ENCODE measurements at regions not wholly inside any gene's neighbourhood (a gene's known extent, or its start where the extent isn't known, plus 50 kb on each side); places are given as distances from the start of the nearest gene placed in this dataset.

- TF ChIP-seq FOXP1 (CRISPR knock-in tag; IDR thresholded peaks at IDR 0.05; ENCODE audit: borderline replicate concordance) (no peak), MAX (CRISPR knock-in tag; IDR thresholded peaks at IDR 0.05) (no peak), ZNF423 (CRISPR knock-in tag; IDR thresholded peaks at IDR 0.05) (no peak), NR3C1 (CRISPR knock-in tag; conservative IDR thresholded peaks at IDR 0.05; ENCODE audit: low read depth) (no peak), SP1 (CRISPR knock-in tag; conservative IDR thresholded peaks at IDR 0.05) (no peak), FOXP4 (CRISPR knock-in tag; IDR thresholded peaks at IDR 0.05) (no peak), EMX1 (CRISPR knock-in tag; IDR thresholded peaks at IDR 0.05) (no peak)
- TF ChIP-seq, protein P1, sequence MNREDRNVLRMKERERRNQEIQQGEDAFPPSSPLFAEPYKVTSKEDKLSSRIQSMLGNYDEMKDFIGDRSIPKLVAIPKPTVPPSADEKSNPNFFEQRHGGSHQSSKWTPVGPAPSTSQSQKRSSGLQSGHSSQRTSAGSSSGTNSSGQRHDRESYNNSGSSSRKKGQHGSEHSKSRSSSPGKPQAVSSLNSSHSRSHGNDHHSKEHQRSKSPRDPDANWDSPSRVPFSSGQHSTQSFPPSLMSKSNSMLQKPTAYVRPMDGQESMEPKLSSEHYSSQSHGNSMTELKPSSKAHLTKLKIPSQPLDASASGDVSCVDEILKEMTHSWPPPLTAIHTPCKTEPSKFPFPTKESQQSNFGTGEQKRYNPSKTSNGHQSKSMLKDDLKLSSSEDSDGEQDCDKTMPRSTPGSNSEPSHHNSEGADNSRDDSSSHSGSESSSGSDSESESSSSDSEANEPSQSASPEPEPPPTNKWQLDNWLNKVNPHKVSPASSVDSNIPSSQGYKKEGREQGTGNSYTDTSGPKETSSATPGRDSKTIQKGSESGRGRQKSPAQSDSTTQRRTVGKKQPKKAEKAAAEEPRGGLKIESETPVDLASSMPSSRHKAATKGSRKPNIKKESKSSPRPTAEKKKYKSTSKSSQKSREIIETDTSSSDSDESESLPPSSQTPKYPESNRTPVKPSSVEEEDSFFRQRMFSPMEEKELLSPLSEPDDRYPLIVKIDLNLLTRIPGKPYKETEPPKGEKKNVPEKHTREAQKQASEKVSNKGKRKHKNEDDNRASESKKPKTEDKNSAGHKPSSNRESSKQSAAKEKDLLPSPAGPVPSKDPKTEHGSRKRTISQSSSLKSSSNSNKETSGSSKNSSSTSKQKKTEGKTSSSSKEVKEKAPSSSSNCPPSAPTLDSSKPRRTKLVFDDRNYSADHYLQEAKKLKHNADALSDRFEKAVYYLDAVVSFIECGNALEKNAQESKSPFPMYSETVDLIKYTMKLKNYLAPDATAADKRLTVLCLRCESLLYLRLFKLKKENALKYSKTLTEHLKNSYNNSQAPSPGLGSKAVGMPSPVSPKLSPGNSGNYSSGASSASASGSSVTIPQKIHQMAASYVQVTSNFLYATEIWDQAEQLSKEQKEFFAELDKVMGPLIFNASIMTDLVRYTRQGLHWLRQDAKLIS (CRISPR knock-in tag; IDR thresholded peaks at IDR 0.05; ENCODE audit: borderline replicate concordance) = no peak
- TF ChIP-seq, protein P2, sequence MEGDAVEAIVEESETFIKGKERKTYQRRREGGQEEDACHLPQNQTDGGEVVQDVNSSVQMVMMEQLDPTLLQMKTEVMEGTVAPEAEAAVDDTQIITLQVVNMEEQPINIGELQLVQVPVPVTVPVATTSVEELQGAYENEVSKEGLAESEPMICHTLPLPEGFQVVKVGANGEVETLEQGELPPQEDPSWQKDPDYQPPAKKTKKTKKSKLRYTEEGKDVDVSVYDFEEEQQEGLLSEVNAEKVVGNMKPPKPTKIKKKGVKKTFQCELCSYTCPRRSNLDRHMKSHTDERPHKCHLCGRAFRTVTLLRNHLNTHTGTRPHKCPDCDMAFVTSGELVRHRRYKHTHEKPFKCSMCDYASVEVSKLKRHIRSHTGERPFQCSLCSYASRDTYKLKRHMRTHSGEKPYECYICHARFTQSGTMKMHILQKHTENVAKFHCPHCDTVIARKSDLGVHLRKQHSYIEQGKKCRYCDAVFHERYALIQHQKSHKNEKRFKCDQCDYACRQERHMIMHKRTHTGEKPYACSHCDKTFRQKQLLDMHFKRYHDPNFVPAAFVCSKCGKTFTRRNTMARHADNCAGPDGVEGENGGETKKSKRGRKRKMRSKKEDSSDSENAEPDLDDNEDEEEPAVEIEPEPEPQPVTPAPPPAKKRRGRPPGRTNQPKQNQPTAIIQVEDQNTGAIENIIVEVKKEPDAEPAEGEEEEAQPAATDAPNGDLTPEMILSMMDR (IDR thresholded peaks at IDR 0.05) = no peak
Observed at GRCh38 chr21:28699186-28699585, 293.5 kb downstream of the LTN1 start.
